HEK293 (cell line): ENCODE measurements at regions not wholly inside any gene's neighbourhood (a gene's known extent, or its start where the extent isn't known, plus 50 kb on each side); places are given as distances from the start of the nearest gene placed in this dataset.

Experiments used
- CTCF ChIA-PET: fragments of 350-600 bp; formaldehyde crosslinking; extraction: SDS; loops from one replicate; lab custom pipeline; 2021; ENCODE audit warnings: antibody characterized with exemption; lab: Yijun Ruan, JAX
- POLR2A ChIA-PET: fragments of 300-600 bp; formaldehyde crosslinking; extraction: SDS; loops from one replicate; lab custom pipeline; 2020; ENCODE audit warnings: antibody characterized with exemption, inconsistent platforms; lab: Yijun Ruan, JAX
- H3K27ac ChIP-seq: fragments of 200-500 bp; sonication (Bioruptor generic); 2 replicates; pipeline ENCODE4 v1.5.1; 2014; ENCODE audit warnings: low read depth, low read length, control low read depth, inconsistent platforms; ENCODE audit errors: extremely low read depth
- H3K36me3 ChIP-seq, 2 experiments: fragments of 200-500 bp in 1 of 2; sonication (Bioruptor generic) in 1 of 2; 1 replicate in 1 of 2; 2 replicates in 1 of 2; pipeline ENCODE4 v1.5.1; 2014 to 2017; ENCODE audit warnings: inconsistent platforms in 2 of 2, low read length in 2 of 2; ENCODE audit not compliant: control insufficient read depth in 2 of 2, insufficient read depth in 1 of 2
- H3K4me1 ChIP-seq: fragments of 200-500 bp; sonication (Bioruptor generic); 2 replicates; pipeline ENCODE4 v1.5.1; 2014; ENCODE audit warnings: mild to moderate bottlenecking, low read length, inconsistent platforms; ENCODE audit not compliant: control insufficient read depth, insufficient read depth
- H3K4me3 ChIP-seq: 2 replicates; pipeline ENCODE4 v1.5.1; 2011; ENCODE audit warnings: low read depth, mild to moderate bottlenecking, control low read depth, low read length, moderate library complexity
- H3K9me3 ChIP-seq: fragments of 200-500 bp; sonication (Bioruptor generic); 2 replicates; pipeline ENCODE4 v1.5.1; 2014; ENCODE audit warnings: low read depth, low read length, inconsistent platforms; ENCODE audit not compliant: control insufficient read depth, insufficient read depth
- GFI1B ChIP-seq: fragments of 450-650 bp; formaldehyde crosslinking; IDR thresholded peaks from 2 replicates; pipeline ENCODE4 v1.5.1; 2016; ENCODE audit warnings: missing biosample characterization, missing genetic modification characterization
- GLI2 ChIP-seq: fragments of 450-650 bp; formaldehyde crosslinking; IDR thresholded peaks from 2 replicates; pipeline ENCODE4; 2017; ENCODE audit warnings: missing biosample characterization, missing genetic modification characterization, low read depth, borderline replicate concordance
- HOXA7 ChIP-seq: sonication (generic); formaldehyde crosslinking; IDR thresholded peaks from 2 replicates; pipeline ENCODE4 v1.8.1; 2022; ENCODE audit warnings: missing genetic modification reagents, borderline replicate concordance
- HOXC10 ChIP-seq: sonication (generic); formaldehyde crosslinking; IDR thresholded peaks from 2 replicates; pipeline ENCODE4 v1.8.1; 2023; ENCODE audit warnings: mild to moderate bottlenecking, missing genetic modification reagents
- KLF16 ChIP-seq: fragments of 450-650 bp; formaldehyde crosslinking; IDR thresholded peaks from 2 replicates; pipeline ENCODE4 v1.5.1; 2017; ENCODE audit warnings: missing biosample characterization, missing genetic modification characterization
- REST ChIP-seq: fragments of 450-650 bp; formaldehyde crosslinking; IDR thresholded peaks from 2 replicates; pipeline ENCODE4 v1.5.1; 2016; ENCODE audit warnings: missing biosample characterization, missing genetic modification characterization
- SCRT2 ChIP-seq: fragments of 450-650 bp; formaldehyde crosslinking; IDR thresholded peaks from 2 replicates; pipeline ENCODE4 v1.5.1; 2016; ENCODE audit warnings: missing biosample characterization, missing genetic modification characterization
- SETDB1 ChIP-seq: IDR thresholded peaks from one replicate; pipeline ENCODE4 v1.6.1; 2017; ENCODE audit warnings: mild to moderate bottlenecking, low read length, moderate library complexity, mixed read lengths; ENCODE audit not compliant: insufficient read length
- TCF7L2 ChIP-seq: IDR thresholded peaks from 2 replicates; pipeline ENCODE4 v1.6.1; 2011; ENCODE audit warnings: low read depth, mild to moderate bottlenecking, inconsistent platforms, low read length, moderate library complexity, borderline replicate concordance
- ZFP69B ChIP-seq: fragments of 450-650 bp; formaldehyde crosslinking; IDR thresholded peaks from 2 replicates; pipeline ENCODE4 v1.5.1; 2016; ENCODE audit warnings: missing biosample characterization, missing genetic modification characterization
- ZNF114 ChIP-seq: fragments of 450-650 bp; formaldehyde crosslinking; IDR thresholded peaks from 2 replicates; pipeline ENCODE4 v1.5.0; 2017; ENCODE audit warnings: missing biosample characterization, missing genetic modification characterization
- ZNF133 ChIP-seq: fragments of 450-650 bp; formaldehyde crosslinking; IDR thresholded peaks from 2 replicates; pipeline ENCODE4 v1.5.1; 2016; ENCODE audit warnings: missing biosample characterization, missing genetic modification characterization
- ZNF239 ChIP-seq: fragments of 450-650 bp; formaldehyde crosslinking; IDR thresholded peaks from 2 replicates; pipeline ENCODE4 v1.5.1; 2016; ENCODE audit warnings: missing biosample characterization, missing genetic modification characterization
- ZNF48 ChIP-seq: fragments of 450-650 bp; formaldehyde crosslinking; IDR thresholded peaks from 2 replicates; pipeline ENCODE4 v1.5.1; 2016; ENCODE audit warnings: missing biosample characterization, missing genetic modification characterization
- ZNF510 ChIP-seq: fragments of 450-650 bp; formaldehyde crosslinking; IDR thresholded peaks from 2 replicates; pipeline ENCODE4 v1.5.1; 2018; ENCODE audit warnings: mild to moderate bottlenecking, missing genetic modification characterization, missing biosample characterization; ENCODE audit not compliant: insufficient replicate concordance
- ZNF518A ChIP-seq: fragments of 450-650 bp; formaldehyde crosslinking; conservative IDR thresholded peaks from 2 replicates; pipeline ENCODE4 v1.5.1; 2016; ENCODE audit warnings: low read depth, missing biosample characterization, missing genetic modification characterization
- ZNF621 ChIP-seq: fragments of 450-650 bp; formaldehyde crosslinking; IDR thresholded peaks from 2 replicates; pipeline ENCODE4 v1.5.1; 2017; ENCODE audit warnings: missing biosample characterization, missing genetic modification characterization
- ZNF791 ChIP-seq: fragments of 450-650 bp; formaldehyde crosslinking; IDR thresholded peaks from 2 replicates; pipeline ENCODE4 v1.5.1; 2016; ENCODE audit warnings: missing biosample characterization, missing genetic modification characterization
- ZNF830 ChIP-seq: fragments of 450-650 bp; IDR thresholded peaks from 2 replicates; pipeline ENCODE4 v1.5.0; 2018; ENCODE audit warnings: missing biosample characterization, missing genetic modification characterization, low read depth, mild to moderate bottlenecking, moderate library complexity
- ZNF843 ChIP-seq: fragments of 450-650 bp; formaldehyde crosslinking; IDR thresholded peaks from 2 replicates; pipeline ENCODE4 v1.5.1; 2016; ENCODE audit warnings: missing biosample characterization, missing genetic modification characterization
- ZSCAN16 ChIP-seq: fragments of 450-650 bp; formaldehyde crosslinking; IDR thresholded peaks from 2 replicates; pipeline ENCODE4 v1.5.1; 2016; ENCODE audit warnings: missing biosample characterization, missing genetic modification characterization
- TF ChIP-seq, protein P1 (sequence below): fragments of 450-650 bp; IDR thresholded peaks from 2 replicates; pipeline ENCODE4 v1.5.1; 2018; ENCODE audit warnings: missing biosample characterization, mild to moderate bottlenecking, missing genetic modification characterization
- TF ChIP-seq, protein P2 (sequence below): fragments of 450-650 bp; formaldehyde crosslinking; IDR thresholded peaks from 2 replicates; pipeline ENCODE4 v1.5.1; 2016; ENCODE audit warnings: missing biosample characterization, missing genetic modification characterization

DNA sequence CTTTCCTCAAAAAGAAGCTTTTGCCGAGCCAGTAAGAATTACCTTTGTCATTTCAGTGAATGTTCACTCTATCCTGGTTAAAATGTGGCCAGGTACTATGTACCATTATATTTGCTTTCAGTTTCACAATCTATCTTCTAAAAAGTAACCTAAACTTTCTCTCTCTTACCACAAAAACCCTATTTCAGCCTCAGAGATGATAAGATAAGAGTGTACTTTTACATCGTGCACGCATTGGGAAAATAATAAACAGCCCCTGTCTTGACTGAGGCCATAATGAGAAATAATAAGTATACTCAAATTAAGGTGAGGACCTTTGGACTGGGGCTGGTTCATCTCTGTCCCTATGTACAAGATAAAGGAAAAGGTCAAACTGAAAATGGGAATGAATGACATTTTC is 77.7 kb downstream of the ZNF726 start:
- Histone ChIP-seq H3K4me1 (no peaks in the 10 kb centered on the region), H3K27ac (no peak overlapping the region), H3K36me3 (no peaks in the 10 kb centered on the region), H3K4me3 (no peak overlapping the region), H3K9me3 (no peaks in the 10 kb centered on the region)
- ChIA-PET POLR2A (no interaction called here), CTCF (no interaction called here)
- TF ChIP-seq TCF7L2 = no peak
- TF ChIP-seq ZNF518A (tag by site-specific recombination) = no peak
- no peak for TF ChIP-seq ZNF843 (tag by site-specific recombination)
- no peak for TF ChIP-seq ZNF48
- TF ChIP-seq GLI2 (tag by site-specific recombination) = no peak
- no peak for TF ChIP-seq ZNF830 (tag by site-specific recombination)
- no peak for TF ChIP-seq ZFP69B (tag by site-specific recombination)
- TF ChIP-seq ZSCAN16 (tag by site-specific recombination) = no peak
- TF ChIP-seq, protein P1, sequence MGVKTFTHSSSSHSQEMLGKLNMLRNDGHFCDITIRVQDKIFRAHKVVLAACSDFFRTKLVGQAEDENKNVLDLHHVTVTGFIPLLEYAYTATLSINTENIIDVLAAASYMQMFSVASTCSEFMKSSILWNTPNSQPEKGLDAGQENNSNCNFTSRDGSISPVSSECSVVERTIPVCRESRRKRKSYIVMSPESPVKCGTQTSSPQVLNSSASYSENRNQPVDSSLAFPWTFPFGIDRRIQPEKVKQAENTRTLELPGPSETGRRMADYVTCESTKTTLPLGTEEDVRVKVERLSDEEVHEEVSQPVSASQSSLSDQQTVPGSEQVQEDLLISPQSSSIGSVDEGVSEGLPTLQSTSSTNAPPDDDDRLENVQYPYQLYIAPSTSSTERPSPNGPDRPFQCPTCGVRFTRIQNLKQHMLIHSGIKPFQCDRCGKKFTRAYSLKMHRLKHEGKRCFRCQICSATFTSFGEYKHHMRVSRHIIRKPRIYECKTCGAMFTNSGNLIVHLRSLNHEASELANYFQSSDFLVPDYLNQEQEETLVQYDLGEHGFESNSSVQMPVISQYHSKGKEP (tag by site-specific recombination) = no peak
- TF ChIP-seq GFI1B (tag by site-specific recombination) = no peak
- TF ChIP-seq ZNF510 = no peak

- TF ChIP-seq SCRT2 (tag by site-specific recombination) (no peak), HOXA7 (CRISPR knock-in tag) (no peak), ZNF133 (tag by site-specific recombination) (no peak), KLF16 (no peak), ZSCAN16 (tag by site-specific recombination) (no peak), ZNF114 (no peak)
- Histone ChIP-seq H3K9me3 (no peaks in the 10 kb centered on the region), H3K27ac (no peak overlapping the region), H3K4me1 (no peaks in the 10 kb centered on the region), H3K4me3 (no peak overlapping the region), H3K36me3 (no peaks in the 10 kb centered on the region)
- ChIA-PET CTCF (no interaction called here), POLR2A (no interaction called here)
These were observed 78.8 kb downstream of the ZNF726 start for GRCh38 chr19:23993440-23993839.

GRCh38 chr19:23996549-23996948 is 81.9 kb downstream of the ZNF726 start:
- ChIA-PET POLR2A (no interaction called here), CTCF (no interaction called here)
- no peaks in the 10 kb centered on the region for H3K36me3 ChIP-seq
- no peak overlapping the region for H3K4me3 ChIP-seq
- no peak overlapping the region for H3K27ac ChIP-seq
- no peaks in the 10 kb centered on the region for H3K4me1 ChIP-seq
- no peaks in the 10 kb centered on the region for H3K9me3 ChIP-seq
- TF ChIP-seq ZNF239 (tag by site-specific recombination) (no peak), ZNF621 (tag by site-specific recombination) (no peak), HOXC10 (CRISPR knock-in tag) (no peak), ZNF791 (no peak), REST (tag by site-specific recombination) (no peak), SETDB1 (no peak)
- TF ChIP-seq, protein P2, sequence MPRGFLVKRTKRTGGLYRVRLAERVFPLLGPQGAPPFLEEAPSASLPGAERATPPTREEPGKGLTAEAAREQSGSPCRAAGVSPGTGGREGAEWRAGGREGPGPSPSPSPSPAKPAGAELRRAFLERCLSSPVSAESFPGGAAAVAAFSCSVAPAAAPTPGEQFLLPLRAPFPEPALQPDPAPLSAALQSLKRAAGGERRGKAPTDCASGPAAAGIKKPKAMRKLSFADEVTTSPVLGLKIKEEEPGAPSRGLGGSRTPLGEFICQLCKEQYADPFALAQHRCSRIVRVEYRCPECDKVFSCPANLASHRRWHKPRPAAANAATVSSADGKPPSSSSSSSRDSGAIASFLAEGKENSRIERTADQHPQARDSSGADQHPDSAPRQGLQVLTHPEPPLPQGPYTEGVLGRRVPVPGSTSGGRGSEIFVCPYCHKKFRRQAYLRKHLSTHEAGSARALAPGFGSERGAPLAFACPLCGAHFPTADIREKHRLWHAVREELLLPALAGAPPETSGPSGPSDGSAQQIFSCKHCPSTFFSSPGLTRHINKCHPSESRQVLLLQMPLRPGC (tag by site-specific recombination) = no peak
